ENCODE measurements at regions not wholly inside any gene's neighbourhood (a gene's known extent, or its start where the extent isn't known, plus 50 kb on each side); places are given as distances from the start of the nearest gene placed in this dataset.

- TF ChIP-seq TAF1 (IDR thresholded peaks at IDR 0.05; ENCODE audit: borderline replicate concordance, low read depth, low read length): no peak
- no peak for TF ChIP-seq POLR2A (IDR thresholded peaks at IDR 0.05; ENCODE audit: low read depth, low read length)
Observed at GRCh38 chr6:167759912-167760311, 66.8 kb upstream of the AFDN start.
